OCI-LY1 (cell line): ENCODE measurements at regions not wholly inside any gene's neighbourhood (a gene's known extent, or its start where the extent isn't known, plus 50 kb on each side); places are given as distances from the start of the nearest gene placed in this dataset.

ENCODE experiments used
- H2AFZ ChIP-seq: fragments of 200-600 bp; sonication (generic), shearing (Covaris generic); 2 replicates; pipeline ENCODE4 v1.6.0; 2014; ENCODE audit warnings: antibody characterized with exemption, mild to moderate bottlenecking, low read length
- H3F3A ChIP-seq: fragments of 200-600 bp; sonication (generic), shearing (Covaris generic); 2 replicates; pipeline ENCODE4 v1.6.0; 2014; ENCODE audit warnings: mild to moderate bottlenecking, antibody characterized with exemption, low read length, moderate library complexity; ENCODE audit not compliant: insufficient read depth
- H3K27ac ChIP-seq: fragments of 200-600 bp; sonication (generic); 2 replicates; pipeline ENCODE4 v1.5.1; 2014; ENCODE audit warnings: low read length, mixed run types, mild to moderate bottlenecking, low read depth; ENCODE audit not compliant: poor library complexity, severe bottlenecking
- H3K27me3 ChIP-seq: fragments of 200-600 bp; sonication (generic); 2 replicates; pipeline ENCODE4 v1.6.0; 2014; ENCODE audit warnings: antibody characterized with exemption, mild to moderate bottlenecking, low read length, moderate library complexity; ENCODE audit not compliant: insufficient read depth
- H3K36me3 ChIP-seq: fragments of 200-600 bp; sonication (generic); 2 replicates; pipeline ENCODE4 v1.6.1; 2014; ENCODE audit warnings: mild to moderate bottlenecking, antibody characterized with exemption, low read length, moderate library complexity, mixed read lengths; ENCODE audit not compliant: insufficient read depth
- H3K4me1 ChIP-seq: fragments of 200-600 bp; sonication (generic); 2 replicates; pipeline ENCODE4 v1.5.1; 2014; ENCODE audit warnings: mild to moderate bottlenecking, low read length, moderate library complexity; ENCODE audit not compliant: insufficient read depth, severe bottlenecking
- H3K4me2 ChIP-seq: fragments of 200-600 bp; sonication (generic), shearing (Covaris generic); 2 replicates; pipeline ENCODE4 v1.6.1; 2014; ENCODE audit warnings: low read length
- H3K4me3 ChIP-seq: fragments of 200-600 bp; sonication (generic); 2 replicates; pipeline ENCODE4 v1.5.1; 2014; ENCODE audit warnings: low read length, low read depth, mild to moderate bottlenecking, mixed read lengths; ENCODE audit not compliant: poor library complexity, severe bottlenecking
- H3K79me2 ChIP-seq: fragments of 200-600 bp; shearing (Covaris generic); 2 replicates; pipeline ENCODE4 v1.6.1; 2016; ENCODE audit warnings: mixed run types, low read length, mixed read lengths; ENCODE audit not compliant: insufficient read depth
- H3K9ac ChIP-seq: fragments of 200-600 bp; sonication (generic), shearing (Covaris generic); 2 replicates; pipeline ENCODE4 v1.6.1; 2014; ENCODE audit warnings: mild to moderate bottlenecking, low read length, mixed read lengths
- H3K9me2 ChIP-seq: fragments of 200-600 bp; sonication (generic), shearing (Covaris generic); 2 replicates; pipeline ENCODE4 v1.6.1; 2014; ENCODE audit warnings: low read depth, mild to moderate bottlenecking, low read length, mixed read lengths
- H3K9me3 ChIP-seq: fragments of 200-600 bp; shearing (Covaris generic); 2 replicates; pipeline ENCODE4 v1.6.1; 2014; ENCODE audit warnings: low read length, mixed read lengths
- H4K20me1 ChIP-seq: fragments of 200-600 bp; sonication (generic), shearing (Covaris generic); 2 replicates; pipeline ENCODE4 v1.6.0; 2016; ENCODE audit warnings: mild to moderate bottlenecking, low read length; ENCODE audit not compliant: insufficient read depth
- EZH2 ChIP-seq: fragments of 200-600 bp; sonication (generic), shearing (Covaris generic); IDR thresholded peaks from 2 replicates; pipeline ENCODE4 v1.8.0; 2017; ENCODE audit warnings: borderline replicate concordance, mixed run types, mild to moderate bottlenecking, antibody characterized with exemption, low read length, moderate library complexity, mixed read lengths
- TF ChIP-seq, protein P1 (sequence below): fragments of 200-600 bp; sonication (generic), shearing (Covaris generic); IDR thresholded peaks from 2 replicates; pipeline ENCODE4 v1.5.1; 2017; ENCODE audit warnings: mild to moderate bottlenecking, antibody characterized with exemption, low read length, moderate library complexity, mixed read lengths

DNA sequence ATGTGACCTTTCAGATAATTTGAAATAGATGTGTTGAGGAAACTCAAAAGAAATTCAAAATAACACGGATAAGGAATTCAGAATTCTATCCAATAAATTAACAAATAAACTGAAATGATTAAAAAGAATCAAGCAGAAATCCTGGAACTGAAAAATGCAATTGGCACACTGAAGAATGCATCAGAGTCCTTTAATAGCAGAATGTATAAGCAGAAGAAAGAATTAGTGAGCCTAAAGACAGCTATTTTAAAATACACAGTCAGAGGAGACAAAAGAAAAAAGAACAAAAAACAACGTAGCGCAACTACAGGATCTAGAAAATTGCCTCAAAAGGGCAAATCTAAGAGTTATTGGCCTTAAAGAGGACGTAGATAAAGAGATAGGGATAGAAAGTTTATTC is 99.6 kb upstream of the SAMSN1 start:
- no peak for TF ChIP-seq EZH2
- TF ChIP-seq, protein P1, sequence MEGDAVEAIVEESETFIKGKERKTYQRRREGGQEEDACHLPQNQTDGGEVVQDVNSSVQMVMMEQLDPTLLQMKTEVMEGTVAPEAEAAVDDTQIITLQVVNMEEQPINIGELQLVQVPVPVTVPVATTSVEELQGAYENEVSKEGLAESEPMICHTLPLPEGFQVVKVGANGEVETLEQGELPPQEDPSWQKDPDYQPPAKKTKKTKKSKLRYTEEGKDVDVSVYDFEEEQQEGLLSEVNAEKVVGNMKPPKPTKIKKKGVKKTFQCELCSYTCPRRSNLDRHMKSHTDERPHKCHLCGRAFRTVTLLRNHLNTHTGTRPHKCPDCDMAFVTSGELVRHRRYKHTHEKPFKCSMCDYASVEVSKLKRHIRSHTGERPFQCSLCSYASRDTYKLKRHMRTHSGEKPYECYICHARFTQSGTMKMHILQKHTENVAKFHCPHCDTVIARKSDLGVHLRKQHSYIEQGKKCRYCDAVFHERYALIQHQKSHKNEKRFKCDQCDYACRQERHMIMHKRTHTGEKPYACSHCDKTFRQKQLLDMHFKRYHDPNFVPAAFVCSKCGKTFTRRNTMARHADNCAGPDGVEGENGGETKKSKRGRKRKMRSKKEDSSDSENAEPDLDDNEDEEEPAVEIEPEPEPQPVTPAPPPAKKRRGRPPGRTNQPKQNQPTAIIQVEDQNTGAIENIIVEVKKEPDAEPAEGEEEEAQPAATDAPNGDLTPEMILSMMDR = no peak
- no peaks in the 10 kb centered on the region for H4K20me1 ChIP-seq
- no peaks in the 10 kb centered on the region for H3F3A ChIP-seq

DNA sequence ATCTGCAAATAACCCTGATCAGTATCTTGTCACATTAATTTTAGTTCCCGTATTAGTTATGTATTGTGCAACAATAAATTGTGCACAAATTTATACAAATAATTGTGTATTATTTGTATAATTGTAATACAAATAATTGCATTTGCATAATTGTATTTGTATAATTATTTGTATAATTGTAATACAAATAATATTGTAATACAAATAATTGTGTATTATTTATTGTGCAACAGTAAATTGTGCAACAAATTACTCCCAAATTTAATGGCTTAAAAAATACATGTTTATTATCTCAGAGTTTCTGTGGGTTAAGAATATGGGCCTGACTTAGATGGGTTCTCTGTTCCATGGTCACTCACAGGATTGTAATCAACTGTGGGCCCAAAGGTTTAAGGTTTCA is 86.2 kb upstream of the SAMSN1 start:
- Histone ChIP-seq H3K27ac (no peak overlapping the region), H2AFZ (no peak overlapping the region), H3K9ac (no peak overlapping the region), H4K20me1 (no peaks in the 10 kb centered on the region), H3K27me3 (no peaks in the 10 kb centered on the region), H3K4me1 (peaks cover under 1% of the 10 kb centered on the region), H3K9me2 (no peaks in the 10 kb centered on the region), H3K36me3 (no peaks in the 10 kb centered on the region), H3F3A (no peaks in the 10 kb centered on the region), H3K4me2 (no peak overlapping the region), H3K9me3 (no peaks in the 10 kb centered on the region), H3K79me2 (no peaks in the 10 kb centered on the region), H3K4me3 (no peak overlapping the region)
- TF ChIP-seq EZH2 = no peak
- TF ChIP-seq, protein P1 = no peak

More for the DNA sequence above, 99.6 kb upstream of the SAMSN1 start:
- Histone ChIP-seq H3K27ac (no peak overlapping the region), H3K9me3 (peaks cover 4% of the 10 kb centered on the region; the same call in 1 of the 2 replicates), H3K9ac (no peak overlapping the region), H3K4me3 (no peak overlapping the region), H2AFZ (no peak overlapping the region), H3K27me3 (no peaks in the 10 kb centered on the region), H3K4me2 (no peak overlapping the region), H3K9me2 (no peaks in the 10 kb centered on the region), H3K79me2 (no peaks in the 10 kb centered on the region), H3K36me3 (no peaks in the 10 kb centered on the region), H3K4me1 (no peaks in the 10 kb centered on the region)

DNA sequence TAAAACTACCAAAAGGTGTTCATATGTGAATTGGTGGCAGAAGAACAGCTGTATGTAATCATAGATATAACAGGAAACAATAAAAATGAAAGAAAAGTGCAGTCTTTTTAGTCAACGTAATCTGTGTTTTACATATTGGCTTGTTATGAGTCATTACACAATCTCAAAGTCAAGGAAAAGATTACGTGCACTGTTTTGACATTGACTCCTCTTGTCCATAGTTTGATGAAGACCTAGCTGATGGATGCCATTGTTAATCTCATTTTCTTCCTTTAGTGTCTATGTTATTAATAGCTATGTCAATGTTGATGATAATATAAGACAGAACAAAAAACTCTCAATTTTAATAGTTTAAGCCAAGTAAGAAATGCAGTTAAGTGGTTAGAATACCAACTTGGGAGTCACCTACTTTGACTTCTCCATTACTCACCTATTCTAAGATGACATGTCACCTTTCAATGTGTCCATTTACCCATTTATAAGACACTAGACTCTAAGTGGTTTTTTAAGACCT is 84.5 kb upstream of the SAMSN1 start:
- no peak for TF ChIP-seq EZH2
- TF ChIP-seq, protein P1 = no peak
- Histone ChIP-seq H3K4me2 (no peak overlapping the region), H2AFZ (no peak overlapping the region)

More for the DNA sequence above, 84.5 kb upstream of the SAMSN1 start:
- H3K4me1 ChIP-seq = no peaks in the 10 kb centered on the region
- no peaks in the 10 kb centered on the region for H4K20me1 ChIP-seq
- H3F3A ChIP-seq = no peaks in the 10 kb centered on the region
- H3K9ac ChIP-seq = no peak overlapping the region
- H3K4me3 ChIP-seq = no peak overlapping the region
- no peaks in the 10 kb centered on the region for H3K79me2 ChIP-seq
- H3K9me2 ChIP-seq = no peaks in the 10 kb centered on the region
- no peak overlapping the region for H3K27ac ChIP-seq
- no peaks in the 10 kb centered on the region for H3K9me3 ChIP-seq
- H3K36me3 ChIP-seq = no peaks in the 10 kb centered on the region
- H3K27me3 ChIP-seq = no peaks in the 10 kb centered on the region
